Frontal cortex (tissue), 3 donors: ENCODE measurements at regions not wholly inside any gene's neighbourhood (a gene's known extent, or its start where the extent isn't known, plus 50 kb on each side); places are given as distances from the start of the nearest gene placed in this dataset.

Experiments used
- DNase-seq, 2 donors: peaks; one replicate each; pipeline ENCODE4 v3.0.0; 2012; ENCODE audit warnings: low spot score in 2 of 2
- FAIRE-seq: peaks from 2 replicates; lab custom pipeline; 2012; peaks lifted over from hg19 to GRCh38; lab: Jason Lieb, UNC
- donor health status: control.
- donor health status: control.
- donor health status: control.

- FAIRE-seq: no peak
These were observed 49.9 kb upstream of the SLC35F5 start for GRCh38 chr2:113806217-113806913.

More at GRCh38 chr2:113806217-113806913, 49.9 kb upstream of the SLC35F5 start:
- no peak for DNase-seq
